Activated T-cell treated with anti-CD3 and anti-CD28 coated beads, Interleukin-2, amount 50 U/mL, for 1 hour (primary cell): ENCODE measurements at regions not wholly inside any gene's neighbourhood (a gene's known extent, or its start where the extent isn't known, plus 50 kb on each side); places are given as distances from the start of the nearest gene placed in this dataset.
A peak's percentile ranks its signal among the peaks of the same experiment; 100 is the strongest.
"Not testable (repeated sequence)": the region's sequence is repeated elsewhere in the genome, so short reads cannot be mapped to it uniquely, and the experiment has no call there.

ENCODE experiments used
- DNase-seq: peaks from one replicate; pipeline ENCODE4 v3.0.0-alpha.2; 2020

DNA sequence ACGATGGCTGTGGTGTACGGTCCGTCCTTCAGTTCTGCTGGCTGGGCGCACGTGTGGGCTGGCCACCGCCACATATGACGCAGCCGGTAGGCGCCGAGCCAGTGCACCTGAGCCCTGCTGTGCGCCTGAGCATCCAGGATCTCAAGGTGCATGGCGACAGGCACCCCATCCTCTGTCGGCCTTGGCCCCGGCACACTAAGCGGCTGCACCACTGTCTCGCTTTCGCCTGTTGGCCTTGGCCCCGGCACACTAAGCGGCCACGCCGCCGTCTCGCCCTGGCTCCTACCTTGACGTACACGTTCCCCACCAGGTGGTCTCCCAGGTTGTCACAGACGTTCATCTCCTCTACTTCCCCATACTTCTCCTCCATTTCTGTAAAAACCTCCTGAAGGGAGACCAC lies 4034.6 kb upstream of the TPTE start:
- DNase-seq: not testable (repeated sequence)

DNA sequence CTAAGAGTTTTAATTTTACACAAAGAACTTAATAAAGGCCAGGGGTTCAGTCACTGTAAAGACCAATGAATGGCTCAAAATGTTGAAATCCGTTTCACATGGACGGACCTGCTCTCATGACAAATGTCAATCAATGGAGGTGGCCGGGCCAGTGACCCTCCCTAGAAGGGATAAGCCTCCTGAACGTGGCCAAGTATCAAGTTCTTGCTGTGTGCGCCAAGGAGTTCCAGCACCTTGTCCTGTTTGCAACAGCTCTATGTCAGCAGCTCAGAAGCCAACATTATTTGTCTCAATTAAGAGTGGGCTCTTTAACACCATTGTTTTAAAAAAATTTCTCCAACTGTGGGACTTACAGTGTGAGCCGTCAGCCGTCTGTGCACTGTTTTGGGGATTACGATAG lies 4028.7 kb upstream of the TPTE start:
- DNase-seq: not testable (repeated sequence)

DNA sequence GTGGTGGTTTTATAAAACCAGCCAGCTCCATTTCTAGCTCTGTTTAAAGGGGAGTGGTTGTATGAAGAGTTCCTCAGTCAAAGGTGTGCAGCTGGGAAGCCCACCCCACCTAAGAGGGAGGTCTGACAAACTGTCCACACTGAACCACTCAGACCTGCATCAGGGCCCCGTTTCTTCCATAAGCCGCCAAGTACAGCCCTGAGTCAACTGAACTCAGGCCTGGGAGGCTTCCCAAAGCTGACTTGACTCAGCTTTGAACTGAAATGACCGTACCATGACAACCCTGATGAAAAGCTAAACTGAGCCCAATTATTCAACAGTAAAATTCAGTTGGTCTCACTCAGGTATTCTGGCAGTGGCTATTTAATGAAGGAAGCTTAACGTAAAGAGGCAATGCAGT lies 4027.4 kb upstream of the TPTE start:
- not testable (repeated sequence) for DNase-seq

DNA sequence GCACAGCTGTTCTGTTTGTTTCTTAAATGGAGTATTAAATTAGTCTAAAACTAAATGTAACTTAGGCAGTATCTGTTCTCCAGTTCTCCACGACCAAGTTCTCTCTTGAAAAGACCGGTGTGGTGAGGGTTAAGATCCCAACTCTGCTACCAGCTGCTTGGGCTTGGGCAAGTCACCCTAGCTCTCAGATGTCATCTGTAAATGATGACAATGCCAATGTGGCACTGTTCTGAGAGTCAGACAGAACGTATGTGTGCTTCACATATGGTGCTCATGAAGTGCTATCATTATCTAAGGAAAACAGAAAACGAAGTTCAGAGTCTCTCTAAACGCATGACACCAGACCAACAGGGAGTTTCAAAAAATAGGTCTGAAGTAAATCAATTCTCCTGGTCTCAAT lies 4025.0 kb upstream of the TPTE start:
- DNase-seq: not testable (repeated sequence)

DNA sequence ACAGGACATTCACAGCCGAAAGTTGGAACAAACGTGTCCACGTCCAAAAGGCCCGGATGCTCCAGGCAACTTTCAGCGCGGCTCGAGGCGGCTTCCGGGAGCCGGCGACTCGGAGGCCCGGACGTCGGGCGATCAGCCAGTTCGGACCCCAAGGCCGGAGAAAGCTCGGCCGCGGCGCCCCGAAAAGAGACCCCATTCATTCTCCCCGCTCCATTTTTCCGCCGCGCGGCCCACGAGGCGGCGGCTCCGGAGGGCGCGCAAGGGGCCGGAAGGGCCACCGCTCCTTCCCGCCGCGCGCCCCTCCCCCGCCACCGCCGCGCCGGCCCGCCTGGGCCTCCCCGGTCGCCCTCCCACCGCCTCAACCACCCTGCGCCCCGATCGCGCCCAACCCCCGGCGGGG lies 4022.7 kb upstream of the TPTE start:
- DNase-seq: peak; percentile 54

DNA sequence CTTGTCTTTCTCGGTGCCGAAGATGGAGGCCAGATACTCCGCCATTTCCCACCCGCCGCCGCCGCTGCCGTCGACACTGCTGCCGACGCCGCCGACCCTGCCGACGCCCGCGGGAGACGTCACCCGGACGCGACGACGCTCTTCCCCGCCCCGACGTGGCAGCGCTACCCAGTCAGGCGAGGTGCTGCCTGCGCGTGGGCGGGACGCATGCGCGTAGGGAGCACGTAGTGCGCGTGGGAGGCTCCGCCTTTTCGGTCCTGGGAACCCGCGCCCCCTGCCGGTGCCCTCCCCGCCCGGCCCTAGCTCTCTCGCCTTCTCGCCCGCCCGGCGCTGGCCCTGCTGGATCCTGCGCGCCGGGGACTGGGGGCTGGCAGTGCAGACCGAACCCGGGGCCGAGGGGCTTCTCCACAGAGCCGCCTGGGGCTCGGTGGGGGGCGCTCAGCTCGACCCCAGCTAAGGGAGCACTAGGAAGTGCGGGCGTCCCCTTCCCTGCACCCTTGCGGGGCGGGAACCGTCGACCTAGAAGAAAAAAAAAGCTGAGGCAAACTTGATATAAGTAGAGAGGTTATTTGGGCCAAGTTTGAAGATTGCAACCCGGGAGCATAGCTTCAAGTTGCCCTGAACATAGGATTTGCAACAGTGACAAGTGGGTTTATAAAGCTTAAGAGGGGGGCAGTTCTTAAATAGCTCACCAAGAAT lies 4022.1 kb upstream of the TPTE start:
- DNase-seq: peak; percentile 80

DNA sequence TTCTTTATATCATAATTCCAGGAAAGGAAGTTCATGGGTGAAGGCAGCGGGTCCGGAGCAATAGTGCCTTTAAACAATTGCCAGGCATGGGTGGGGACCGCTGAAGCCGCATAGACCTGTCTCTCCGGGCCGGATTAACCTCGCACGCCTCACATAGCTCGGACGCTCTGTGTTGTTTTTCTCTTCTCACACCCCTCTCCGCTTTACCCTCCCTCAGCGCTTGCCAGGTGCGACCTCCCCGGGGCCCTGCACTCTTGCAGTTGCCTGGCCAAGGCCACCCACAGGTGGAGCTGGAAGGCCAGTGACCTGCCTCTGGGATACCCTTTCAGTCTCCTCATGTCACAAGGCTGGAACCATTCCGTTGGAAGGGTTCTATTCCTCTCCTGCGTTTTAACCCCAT lies 4021.5 kb upstream of the TPTE start:
- not testable (repeated sequence) for DNase-seq

DNA sequence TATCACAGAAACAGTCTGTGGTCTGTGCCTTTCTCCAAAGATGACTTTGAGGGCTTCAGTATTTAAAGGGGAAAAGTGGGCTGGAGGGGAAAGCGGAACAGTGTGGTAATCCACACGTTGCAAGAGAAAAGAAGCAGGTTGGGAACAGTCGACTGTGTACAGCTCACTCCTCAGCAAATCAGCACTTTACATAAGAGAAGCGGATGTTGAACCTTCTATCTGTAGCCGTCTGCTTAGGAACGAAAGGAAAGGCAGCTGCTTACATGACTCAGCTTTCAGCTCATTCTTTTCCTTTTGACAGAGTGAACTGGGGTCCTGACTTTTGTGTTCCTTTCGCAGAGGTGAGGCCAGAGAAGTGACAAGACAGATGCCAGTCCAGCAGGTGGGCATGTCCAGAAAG lies 4020.7 kb upstream of the TPTE start:
- not testable (repeated sequence) for DNase-seq

DNA sequence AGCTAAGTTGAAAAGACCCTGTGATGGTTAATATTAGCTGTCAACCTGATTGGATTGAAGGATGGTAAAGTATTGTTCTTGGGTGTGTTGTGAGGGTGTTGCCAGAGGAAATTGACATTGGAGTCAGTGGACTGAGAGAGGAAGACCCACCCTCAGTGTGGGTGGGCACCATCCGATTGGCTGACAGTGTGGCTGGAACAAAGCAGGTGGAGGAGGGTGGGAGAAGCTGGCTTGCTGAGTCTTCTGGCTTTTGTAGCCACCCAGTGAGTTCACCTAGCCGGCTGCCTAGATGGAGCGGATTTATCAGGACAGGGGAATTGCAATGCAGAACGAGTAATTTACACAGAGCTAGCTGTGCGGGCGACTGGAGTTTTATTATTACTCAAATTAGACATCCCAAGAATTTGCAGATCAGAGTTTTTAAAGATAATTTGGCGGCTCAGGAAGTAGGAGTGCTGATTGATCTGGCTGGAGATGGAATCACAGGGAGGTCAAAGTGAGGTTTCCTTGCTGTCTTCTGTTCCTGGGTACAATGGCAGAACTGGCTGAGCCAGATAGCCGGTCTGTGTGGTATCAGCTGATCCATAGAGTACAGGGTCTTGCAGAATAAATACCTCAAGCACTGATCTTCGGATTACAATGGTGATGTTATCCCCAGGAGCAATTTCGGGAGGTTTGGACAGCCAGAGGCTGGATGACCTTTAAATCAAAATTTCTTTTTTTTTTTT lies 4015.1 kb upstream of the TPTE start:
- not testable (repeated sequence) for DNase-seq

DNA sequence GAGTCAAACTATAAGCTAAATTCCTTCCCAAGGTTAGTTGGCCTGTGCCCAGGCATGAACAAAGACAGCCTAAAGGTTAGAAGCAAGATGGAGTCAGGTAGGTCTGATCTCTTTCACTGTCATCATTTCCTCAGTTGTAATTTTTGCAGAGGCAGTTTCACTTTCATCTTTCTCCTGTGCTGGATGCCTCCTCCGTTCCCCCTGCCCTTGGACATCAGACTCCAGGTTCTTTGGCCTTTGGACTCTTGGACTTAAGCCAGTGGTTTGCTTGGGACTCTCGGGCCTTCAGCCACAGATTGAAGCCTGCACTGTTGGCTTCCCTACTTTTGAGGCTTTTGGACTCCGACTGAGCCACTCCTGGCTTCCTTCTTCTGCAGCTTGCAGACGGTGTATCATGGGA lies 4013.8 kb upstream of the TPTE start:
- DNase-seq: not testable (repeated sequence)

DNA sequence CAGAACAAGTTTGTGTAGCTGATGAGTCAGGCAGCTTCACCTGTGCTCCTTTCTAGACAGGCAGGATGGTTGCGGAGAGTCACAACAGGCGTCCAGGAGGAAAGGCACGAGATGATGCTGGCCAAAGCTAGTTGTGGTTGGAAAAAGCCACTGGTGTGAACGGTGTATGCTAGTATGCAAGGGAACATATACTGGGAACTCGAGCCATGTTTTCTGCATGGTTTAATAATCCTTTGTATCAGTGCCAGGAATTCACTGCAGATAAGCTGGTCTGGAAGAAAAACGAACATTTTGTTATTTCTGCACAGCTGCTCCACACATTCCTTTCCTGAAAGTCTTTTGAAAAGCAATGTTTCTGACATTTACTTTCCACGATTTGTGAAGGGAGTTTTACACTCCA lies 3999.6 kb upstream of the TPTE start:
- DNase-seq: not testable (repeated sequence)

DNA sequence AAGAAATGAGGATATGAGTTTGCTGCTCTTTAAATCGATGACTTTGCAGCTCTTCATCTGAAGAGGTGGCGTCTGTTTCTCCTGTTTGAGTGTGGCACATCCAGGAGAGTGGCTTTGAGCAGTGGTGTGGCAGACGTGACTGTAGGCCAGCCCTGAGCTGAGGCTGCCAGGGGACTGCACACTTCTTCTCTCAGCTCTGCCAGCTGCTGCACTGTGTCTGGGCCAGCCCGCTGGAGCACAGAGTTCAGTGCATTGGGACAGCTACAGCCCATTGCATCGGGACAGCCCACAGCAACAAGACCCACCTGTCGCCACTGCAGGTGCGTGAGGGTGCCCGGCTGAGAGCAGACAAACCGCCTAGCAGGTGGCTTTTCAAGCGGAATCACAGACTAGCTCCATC lies 3995.2 kb upstream of the TPTE start:
- DNase-seq: not testable (repeated sequence)

DNA sequence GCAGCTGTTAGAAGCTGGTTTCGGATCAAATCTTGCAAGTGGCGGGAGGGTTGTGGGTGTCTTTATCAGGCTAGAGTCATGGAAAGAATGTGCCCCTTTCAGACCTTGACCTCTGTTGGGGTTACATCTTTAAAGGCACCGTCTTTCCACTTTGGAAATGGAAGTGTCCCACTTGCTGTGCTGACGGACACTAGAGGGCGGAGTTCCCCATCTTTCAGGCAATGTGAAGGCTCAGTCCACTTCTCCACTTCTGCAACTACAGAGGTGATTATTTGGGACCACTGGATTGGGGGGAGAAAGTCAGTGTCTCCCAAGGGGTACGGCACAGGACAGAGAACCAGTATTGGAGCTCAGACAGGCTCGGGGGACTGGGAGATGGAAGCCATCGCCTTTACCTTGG lies 3990.7 kb upstream of the TPTE start:
- DNase-seq: not testable (repeated sequence)

DNA sequence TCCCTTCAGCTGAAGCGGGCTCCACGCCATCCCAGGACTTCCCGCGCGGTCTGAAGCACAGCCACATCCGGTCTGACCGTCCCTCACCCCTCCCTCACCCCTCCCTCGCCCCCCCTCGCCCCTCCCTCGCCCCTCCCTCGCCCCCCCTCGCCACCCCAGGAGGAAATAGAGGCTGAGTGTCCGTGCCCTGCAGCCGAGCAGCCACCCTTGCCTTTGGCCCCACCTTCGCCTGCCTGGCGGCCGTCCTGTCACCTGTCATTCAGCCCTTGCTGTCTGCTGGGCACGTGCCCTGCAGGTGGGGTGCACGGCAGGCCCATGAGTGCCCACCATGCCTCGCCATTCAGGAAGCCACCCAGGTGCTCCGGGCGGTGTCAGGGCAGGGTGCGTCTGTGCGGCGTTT lies 3988.1 kb upstream of the TPTE start:
- DNase-seq: not testable (repeated sequence)

DNA sequence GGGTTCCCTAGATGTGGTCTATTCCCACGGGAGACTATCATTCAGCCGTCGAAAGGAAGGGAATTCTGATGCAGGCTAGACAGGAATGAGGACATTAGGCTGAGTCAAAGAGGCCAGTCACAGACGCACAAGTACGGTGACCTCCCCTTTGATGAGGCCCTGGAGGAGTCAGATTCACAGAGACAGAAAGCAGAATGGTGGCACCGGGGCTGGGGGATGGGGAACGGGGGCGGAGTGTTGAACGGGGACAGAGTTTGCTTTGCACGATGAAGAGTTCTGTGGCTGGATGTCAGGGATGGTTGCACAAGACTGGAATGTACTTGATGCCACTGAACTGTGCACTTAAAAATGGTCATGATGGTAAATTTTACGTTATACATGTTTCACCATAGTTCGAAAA lies 3983.1 kb upstream of the TPTE start:
- DNase-seq: not testable (repeated sequence)

DNA sequence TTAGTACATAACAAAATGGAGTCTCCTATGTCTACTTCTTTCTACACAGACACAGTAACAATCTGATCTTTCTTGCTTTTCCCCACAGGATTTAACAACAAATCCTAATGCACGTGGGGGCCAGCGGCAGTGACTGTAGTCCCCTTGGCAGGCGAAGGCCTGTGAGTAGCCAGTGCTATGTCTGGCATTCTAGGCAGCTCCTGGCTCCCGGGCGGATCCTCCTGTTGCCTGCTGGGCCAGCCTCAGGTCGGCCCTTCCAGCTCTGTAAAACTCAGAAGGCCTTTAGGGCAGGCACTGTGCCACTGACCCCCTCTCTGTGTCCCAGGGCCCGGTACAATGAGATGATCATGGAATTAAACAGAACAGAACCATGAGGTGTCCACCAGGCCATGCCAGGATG lies 3981.7 kb upstream of the TPTE start:
- DNase-seq: not testable (repeated sequence)

DNA sequence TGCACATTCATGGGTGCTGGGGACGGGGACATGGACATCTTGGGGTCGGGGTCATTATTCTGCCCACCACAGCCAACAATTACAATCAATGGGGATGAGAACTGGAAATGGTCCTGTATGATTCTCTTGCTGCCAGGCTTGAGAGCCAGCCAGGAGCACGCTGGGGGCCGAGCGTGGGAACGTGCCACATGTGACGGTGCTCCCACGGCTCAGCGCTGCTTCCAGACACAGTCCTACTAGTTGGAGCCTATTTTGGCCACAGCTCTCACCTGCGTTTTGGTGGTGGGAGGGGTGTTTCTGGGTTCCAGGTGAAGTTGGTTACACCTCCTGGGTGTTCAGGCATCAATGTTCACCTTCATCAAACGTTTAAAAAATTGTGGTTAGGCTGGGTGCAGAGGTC lies 3980.3 kb upstream of the TPTE start:
- DNase-seq: not testable (repeated sequence)

DNA sequence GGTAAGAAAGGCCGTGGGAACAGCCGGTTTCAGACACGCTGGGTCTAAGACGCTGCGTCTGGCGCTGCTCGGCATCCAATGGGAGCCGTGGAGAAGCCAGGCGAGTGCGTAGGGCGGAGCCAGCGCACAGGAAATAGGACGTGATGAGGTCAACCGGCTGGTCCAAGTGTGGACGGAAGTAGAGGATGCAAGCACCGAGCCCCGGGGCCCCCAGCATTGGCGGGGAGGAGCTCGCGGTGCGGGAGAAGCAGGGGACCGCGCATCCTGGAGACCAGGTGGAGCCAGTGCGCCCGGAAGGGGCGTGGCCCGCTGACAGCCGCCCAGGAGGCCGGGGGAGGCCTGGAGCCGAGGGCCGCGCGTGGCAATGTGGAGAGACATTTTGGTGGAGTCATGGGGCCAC lies 3976.1 kb upstream of the TPTE start:
- not testable (repeated sequence) for DNase-seq

DNA sequence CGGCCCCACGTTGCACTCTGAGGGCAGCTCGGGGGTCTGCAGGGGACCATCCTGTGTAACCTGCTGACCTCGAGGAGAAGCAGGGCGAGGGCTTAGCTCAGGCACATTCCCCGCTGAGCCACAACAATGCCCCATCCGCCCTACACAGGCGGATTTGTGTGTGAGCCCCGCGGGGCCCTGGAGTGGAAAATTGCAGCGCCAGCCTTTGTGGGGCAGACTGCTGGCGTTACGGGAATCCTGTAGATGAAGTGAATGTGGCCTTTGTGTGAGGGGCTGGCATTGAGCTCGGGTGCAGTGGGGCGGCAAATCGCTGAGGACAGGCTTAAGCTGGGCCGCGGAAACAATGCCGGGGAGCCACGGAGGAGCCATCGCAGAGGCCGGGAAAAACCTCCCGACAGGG lies 3970.3 kb upstream of the TPTE start:
- DNase-seq: not testable (repeated sequence)

DNA sequence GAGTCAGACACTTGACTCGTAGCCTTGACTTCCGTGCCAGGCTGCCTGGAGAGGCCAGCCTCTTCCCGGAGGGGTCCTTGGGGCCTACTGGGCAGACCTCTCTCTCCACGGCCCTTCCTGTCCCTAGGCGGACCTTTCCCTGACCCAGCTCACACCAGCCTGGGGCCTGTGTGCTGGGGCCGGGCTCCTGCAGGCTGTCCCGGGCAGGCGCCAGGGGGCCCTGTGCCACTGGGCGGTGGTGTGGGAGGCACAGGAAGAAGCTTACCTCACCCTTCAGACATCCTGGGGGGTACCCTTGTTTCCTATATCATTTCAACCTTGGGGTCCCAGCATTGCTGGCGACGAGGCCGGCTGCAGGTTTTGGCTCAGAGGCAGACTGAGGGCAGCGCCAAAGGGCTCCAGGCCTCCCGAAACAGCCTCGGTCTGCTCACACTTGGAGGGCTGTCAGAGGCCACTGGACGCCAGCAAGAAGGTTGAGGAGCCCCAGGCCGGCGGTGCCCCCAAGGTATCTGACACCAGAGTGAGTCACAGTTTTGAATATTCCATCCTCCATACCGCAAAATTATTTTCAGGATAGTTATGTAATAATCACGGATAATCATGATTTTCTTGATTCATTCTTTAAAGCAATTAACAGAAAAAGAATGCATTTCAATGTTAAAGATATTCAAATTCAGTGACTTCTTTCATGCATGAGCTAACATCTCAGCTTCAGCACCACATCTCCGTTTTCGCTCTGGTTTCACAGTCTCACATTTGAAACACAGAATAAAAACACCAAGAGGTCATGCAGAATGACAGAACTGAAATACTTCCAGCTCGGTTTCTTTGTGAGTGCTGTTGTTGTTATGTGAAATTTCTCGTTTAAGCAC lies 3967.6 kb upstream of the TPTE start:
- not testable (repeated sequence) for DNase-seq

DNA sequence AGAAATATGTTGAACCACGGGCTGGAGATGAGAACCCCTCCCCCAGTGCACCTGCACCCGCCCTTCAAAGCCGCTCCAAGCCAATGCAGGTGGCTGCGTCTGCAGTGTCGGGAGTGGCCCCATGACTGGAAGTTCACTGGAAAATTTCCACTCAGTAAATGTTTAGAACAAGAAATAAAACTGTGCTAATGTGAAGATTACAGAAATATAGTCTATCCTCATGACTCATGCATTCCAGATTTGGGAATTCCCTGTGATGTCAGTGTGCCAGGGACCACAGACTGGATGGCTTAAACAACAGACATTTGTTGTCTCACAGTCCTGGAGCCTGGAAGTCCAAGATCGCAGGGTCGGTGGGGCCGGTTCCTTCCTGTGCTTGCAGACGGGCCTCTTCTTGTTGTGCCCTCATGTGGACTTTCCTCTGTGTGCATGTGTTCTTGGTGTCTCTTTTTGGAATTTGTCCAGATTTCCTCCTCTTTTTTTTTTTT lies 3967.0 kb upstream of the TPTE start:
- DNase-seq: not testable (repeated sequence)

DNA sequence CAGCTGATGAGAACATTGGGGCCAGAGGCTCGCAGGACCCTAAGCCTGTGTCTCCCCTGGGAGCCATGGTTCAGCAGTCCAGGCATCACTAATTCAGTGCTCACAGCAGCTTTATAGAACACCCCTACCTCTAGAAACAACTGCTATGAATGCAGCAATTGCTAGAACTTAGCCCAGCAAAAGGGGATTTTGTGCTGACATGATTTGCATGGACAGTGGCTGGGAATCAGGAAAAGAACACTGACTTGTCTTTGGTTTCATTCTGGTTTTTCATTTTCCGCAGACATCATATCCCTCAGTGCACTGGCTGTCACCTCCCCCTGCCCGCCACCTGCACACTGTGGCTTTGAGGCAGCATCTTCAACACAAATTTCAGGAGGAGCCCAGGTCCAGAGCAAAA lies 3964.9 kb upstream of the TPTE start:
- not testable (repeated sequence) for DNase-seq

DNA sequence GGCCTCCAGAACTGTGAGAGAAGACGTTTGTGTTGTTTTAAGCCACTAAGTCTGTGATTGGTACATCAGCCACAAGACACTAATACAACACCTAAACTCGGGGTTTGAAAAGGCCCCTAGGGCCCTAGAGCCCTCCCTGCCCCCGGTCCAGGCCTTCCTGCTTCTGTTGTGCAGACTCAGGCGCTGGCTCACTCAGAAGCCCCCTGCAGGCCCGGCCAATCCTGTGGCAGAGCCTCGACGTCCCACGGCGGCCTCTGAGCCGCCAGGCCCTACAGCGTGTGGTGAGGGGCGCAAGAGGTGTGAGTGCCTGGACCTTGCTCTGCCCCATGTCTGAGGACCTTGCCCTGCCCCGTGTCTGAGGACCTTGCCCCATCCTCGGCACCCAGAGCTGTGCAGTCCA lies 3964.0 kb upstream of the TPTE start:
- not testable (repeated sequence) for DNase-seq
